NCI-H2081 (cell line): ENCODE measurements at regions not wholly inside any gene's neighbourhood (a gene's known extent, or its start where the extent isn't known, plus 50 kb on each side); places are given as distances from the start of the nearest gene placed in this dataset.

Source experiments
- DNase-seq, 2 experiments: peaks; one replicate each; lab custom pipeline; 2025; lab: John Stamatoyannopoulos, UW

DNA sequence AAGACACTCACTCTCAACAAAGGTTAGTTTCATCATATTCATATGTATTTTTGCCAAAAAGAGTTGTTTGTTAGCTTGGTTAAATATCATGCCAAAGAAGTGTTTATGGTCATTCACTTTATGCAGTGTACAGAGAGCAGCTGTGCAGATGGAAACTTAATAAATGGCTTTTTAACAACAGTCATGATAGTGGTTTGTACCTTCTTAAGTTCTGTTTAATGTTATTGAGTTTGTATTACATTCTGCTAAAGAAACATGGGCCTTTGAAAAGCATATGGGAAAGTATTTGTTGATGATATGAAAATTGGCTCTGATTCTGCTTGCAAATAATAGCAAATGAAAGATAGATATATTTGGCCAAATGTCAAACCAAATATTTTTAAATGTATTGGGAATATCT, 607.3 kb downstream of the NCAM2 start:
- no peak for DNase-seq

DNA sequence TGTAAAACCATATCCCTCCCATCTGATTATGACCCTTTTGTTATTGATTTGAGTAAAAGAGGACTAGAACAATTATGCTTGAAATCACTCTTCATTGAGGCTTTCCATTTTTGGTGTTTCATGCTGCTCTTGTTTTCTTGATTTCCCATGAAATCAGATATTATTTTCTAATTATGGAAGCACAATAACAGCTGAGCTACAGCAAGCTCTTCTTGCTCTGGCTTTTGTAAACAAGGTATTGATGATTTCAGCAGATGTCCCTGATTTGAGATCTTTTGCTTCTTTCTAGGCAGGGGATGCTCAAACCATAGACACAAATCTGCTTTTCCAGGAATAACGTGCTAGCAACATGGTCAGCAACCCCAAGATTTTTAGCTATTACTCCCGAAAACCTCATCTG, 607.8 kb downstream of the NCAM2 start:
- no peak for DNase-seq

DNA sequence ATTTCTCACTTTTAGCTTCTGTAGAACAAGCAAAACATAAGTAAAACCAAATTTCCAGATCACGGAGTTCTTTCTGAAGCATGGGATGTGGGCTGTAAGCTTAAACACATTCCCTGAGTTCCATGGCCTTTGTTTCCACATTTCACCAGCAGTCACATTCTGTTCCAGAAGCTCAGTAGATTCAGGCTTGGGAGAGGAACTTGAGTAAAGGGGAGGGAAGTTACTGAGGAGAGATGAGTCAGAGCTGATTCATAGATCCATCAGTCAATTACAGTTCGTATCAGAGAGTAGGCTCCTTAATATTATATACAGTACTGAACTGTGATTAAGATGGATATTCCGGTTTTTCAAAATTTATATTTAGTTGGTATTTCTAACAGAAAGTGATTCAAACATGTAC, 614.3 kb downstream of the NCAM2 start:
- no peak for DNase-seq

DNA sequence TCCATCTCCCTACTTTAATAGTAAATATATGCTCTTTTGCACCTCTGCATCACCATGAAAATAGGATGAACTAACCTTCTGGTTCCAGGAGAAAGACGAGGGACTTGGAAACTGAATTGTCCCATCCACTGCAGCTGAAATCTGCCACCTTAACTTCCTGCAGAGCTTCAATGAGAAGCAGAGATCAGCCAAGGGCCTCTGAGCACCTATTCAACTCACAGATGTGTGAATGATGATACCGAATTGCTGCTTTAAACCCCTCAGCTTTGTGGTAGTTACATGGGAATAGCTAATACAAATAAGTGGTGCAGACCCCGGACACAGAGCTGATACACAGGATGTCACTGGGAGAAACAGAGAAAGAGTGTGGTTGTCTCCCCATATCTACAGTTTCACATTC, 616.8 kb downstream of the NCAM2 start:
- no peak for DNase-seq

DNA sequence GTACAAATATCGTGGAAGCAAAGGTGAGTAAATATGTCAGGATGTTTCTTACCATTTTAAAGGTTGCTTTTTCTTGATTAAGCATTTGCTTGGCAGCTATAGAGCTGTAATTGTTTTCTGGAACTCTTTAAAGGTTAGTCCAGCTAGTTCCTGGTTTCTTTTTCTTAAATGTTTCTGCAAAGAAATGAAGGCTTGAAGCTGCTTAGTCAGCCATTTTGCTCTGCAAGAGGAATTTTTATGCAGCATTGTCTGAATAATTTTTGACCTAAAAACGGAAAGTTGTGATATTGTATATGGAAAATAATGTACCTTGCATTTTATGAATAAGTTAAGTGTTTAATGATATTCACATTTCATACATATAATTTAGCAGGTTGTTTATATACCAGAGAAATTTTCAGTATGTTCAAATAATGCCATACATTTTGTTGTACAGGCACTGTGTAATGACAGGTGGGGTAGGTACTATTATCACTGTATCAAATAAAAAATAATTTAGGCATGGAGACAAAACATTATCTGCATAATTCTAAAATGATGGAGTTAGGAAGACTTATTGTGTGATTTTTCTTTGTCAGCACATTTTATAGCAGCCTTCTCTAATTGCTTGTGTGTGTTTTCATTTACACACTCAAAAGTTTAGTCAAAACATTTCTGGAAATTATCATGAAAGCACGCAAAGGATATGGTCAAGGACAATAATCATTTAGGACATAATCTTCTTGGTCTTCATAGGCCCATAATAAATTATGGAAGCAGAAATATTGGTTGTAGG, 624.4 kb downstream of the NCAM2 start:
- no peak for DNase-seq

DNA sequence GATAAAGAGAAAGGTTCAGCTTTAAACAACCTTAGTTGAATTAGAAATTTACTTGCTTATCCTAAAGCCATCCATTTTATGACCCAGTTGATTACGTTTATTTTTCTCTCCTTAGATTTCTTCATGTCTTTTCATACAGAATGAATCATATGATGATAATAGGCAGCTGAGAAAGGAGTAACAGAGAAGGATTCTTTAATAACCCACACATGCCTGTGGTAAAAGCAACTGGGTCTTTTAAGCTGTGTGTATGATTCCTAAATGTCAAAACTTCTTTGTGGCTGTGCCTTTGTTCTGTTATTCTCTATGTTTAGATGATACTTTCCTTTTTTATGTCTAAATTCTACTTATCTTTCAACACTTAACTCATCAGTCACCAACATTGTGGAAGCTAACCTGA, 626.5 kb downstream of the NCAM2 start:
- DNase-seq, result no peak

DNA sequence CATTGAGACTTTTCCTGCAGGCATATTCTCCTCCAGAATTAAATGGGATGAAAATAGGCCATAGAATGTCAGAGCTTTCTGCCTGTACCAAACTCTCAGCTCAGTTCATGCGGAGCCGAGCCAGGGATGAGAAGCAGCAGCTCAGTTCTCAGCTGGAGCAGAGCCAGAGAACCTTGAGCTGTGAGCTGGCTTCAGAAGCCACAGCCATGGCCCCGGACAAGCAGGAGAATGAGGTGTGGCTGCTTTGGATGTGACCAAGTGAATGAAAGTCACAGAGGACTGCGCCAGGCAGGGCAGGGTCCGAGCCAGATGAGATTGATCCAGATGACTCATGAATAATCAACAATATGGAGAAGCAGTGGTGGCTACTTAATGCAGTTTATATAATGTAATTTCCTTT, 633.8 kb downstream of the NCAM2 start:
- DNase-seq, result no peak

DNA sequence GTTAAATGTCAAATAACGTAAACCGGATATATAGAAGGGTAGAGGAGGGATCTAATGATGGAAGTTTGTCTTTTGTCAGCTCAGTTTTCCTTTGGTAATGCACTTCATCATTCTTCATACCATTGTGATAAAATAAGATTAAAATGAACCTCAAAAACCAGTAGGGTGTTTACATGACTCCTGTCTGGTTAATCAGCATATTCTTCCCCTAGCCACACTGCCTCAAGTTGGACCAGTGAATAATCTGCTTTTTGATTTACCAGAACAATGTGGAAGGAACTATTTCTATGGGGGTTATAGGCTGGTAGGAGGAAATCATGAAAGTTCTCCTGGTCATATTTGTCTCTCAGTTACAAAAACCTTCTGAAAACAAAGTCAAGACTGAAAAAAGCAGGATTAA, 634.7 kb downstream of the NCAM2 start:
- DNase-seq, result no peak

DNA sequence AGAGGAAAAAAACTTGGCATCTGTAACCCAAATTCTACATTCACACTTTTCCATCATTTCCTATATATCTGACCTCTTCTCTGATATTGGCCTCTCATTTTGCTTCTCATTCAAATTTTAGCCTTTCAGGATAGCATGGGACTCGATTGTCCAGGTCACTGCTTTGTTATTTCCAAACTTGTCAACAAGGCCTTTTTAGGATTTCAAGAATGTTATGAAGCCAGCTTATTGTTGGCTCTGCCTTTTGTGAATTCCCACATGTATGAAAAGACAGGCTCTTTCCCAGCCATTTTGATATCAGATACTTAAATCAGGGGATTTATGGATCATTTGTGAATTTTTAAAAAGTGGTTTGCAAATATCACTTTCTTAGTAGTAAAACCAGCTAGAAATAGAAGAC, 663.5 kb downstream of the NCAM2 start:
- no peak for DNase-seq

DNA sequence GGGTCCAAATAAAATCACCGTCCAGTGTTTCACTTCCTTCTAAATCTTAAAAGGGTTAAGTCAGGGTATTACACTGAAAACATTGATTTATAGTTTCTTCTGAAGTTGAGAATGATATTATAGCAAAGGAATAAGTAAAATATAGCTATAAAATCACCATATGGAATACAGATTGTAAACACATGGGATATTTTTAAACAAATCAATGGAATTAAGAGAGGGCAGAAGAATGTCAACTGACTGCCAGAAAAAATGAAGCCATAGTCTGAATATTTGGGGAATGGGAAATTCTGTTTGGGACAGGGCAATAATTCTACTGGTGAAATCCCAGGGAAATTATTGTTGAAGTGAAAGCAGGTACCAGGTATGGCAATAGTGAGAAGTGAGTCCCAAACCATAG, 664.6 kb downstream of the NCAM2 start:
- no peak for DNase-seq

DNA sequence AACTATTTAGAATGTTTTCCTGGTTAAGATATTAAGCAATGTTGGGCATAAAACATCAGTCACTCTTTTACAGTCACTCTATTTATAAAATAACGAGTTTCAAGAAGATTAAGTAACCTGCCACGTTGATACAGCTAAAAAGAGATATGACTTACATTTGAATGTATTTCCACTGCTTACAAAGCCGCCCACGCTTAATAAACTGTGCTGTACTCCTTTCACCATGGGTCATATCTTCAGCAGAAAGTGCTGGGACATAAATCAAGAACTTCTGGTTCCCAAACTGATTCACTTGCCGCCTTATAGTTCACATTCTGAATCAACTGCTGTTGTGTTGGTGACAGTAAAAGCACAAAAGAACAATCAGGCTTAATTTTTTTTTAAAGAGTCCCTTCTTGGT, 666.7 kb downstream of the NCAM2 start:
- no peak for DNase-seq

DNA sequence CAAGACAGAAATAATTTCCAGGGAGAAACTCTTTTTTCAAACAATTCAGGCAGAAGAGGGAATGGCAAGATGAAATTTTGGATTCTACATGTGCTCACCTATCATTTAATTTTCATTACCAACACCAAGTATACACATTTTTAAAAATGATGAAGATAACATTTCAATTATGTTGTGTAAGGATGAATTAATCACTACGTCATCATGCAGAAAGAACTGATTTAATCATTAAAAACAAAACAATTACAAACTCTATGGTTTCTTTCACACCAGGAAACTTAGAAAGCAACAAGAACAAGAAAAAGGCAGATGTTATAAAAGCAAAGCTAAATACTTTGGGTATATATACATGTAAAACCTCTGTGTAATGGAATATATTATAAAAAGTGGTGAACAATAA, 668.5 kb downstream of the NCAM2 start:
- DNase-seq, result no peak

DNA sequence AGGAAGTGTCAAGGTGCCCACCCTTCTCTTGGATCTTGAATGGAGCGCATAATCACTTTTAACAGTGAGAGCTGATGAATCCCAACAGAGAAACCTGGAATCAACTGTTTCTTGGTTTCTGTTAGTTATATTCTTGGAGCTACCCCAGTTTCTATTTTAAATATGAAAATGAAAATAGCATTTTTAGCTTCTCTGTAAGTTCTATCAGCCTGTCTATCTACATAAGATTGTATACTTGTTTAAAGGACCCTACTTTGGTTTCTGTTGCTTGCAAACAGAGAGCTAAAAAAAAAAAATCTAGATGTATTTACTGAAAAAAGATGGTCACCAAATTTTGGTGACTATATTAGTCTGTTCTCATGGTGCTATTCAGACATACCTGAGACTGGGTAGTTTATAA, 670.0 kb downstream of the NCAM2 start:
- DNase-seq, result no peak

DNA sequence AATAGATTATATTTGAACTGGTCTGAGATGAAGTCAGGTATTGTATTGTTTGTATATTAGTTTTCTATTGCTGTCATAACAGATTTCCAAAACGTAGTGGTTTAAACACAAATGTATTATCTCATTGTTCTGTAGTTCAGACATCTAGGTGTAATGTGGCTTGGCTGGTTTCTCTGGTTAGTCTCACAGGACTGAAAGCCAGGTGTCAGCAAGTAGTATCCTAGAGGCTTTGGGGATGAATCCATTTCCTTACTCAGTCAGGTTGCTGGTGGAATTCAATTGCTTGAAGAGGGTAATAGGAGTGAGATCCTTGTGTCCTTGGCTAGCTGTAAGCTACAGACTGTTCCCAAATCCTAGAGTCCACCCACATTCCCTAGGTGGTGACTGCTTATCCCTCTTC, 675.8 kb downstream of the NCAM2 start:
- DNase-seq, result no peak

DNA sequence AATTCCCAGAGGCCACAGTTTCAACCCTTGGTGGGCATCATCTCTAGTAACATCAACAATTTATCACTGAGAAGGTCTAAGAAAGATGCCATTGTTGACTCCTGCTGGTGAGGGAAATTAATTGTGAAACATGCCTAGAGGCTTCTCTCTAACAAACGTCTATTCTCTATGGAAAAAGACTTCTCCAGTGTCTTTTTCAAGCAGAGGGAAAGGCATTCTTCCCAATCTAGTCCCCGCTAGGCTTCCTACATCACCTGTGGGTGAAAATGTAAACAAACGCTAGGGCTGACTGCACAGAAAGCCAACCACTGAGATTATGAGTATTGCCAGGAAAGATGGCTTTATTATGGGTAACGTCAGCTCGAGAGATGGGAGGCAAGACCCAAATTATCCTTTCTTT, 677.4 kb downstream of the NCAM2 start:
- DNase-seq, result no peak

DNA sequence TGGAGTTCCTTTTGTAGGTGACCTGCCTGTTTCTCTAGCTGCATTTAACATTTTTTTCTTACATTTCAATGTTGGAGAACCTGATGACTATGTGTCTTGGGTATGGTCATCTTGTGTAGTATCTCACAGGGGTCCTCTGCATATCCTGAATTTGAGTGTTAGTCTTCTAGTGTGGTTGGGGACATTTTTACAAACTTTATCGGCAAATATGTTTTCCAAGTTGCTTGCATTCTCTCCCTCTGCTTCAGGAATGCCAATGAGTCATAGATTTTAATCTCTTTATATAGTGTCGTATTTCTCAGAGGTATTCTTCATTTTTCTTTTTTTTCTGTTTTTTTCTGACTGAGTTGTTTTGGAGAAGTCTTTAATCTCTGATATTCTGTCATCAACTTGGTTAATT, 684.0 kb downstream of the NCAM2 start:
- DNase-seq, result no peak

DNA sequence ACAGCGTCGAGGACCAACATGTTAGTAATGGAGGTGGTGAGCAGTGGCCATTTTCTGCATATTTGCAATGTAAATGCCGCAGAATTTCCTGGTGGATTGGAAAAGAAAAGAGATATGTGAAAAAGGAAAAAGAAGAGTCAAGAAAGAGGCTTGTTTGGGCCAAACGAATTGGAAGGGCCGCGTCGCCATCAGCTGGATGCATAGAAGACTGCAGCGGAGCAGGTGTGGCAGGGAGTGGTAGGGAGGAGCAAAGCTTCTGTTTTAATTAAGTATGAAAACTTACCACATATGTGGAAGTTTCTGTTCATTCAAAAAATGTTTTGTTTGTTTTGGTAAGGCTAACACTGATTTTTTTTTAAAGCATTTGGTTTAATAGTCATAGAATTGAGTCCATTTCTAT, 690.7 kb downstream of the NCAM2 start:
- peak; percentile 8 to 11 for DNase-seq

DNA sequence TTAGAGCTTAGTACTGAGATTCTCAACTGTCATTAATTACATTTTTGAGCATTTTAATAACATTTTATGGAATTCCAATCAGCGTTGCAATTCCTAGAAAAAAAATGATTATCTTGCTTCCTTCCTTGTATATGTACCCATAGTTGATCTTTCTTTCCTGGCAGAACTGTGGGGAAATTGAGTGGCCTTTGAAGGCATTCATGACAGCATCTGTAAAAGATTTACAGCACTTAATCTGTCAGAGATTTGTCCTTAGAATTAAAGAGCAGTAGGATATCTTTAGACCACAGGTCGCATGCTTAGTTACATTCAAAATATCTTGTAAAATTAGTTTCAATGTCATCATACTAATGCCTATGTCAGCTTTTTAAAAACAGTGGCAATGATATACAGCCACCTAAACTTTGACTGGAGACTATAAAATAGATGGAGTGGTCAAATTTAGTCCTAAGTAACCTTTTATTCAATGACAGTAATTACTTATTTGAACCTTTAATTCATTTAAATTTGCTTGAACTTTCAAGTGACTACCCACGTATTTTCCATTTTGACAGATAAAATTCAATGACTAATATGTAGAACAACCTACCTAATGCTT, 692.0 kb downstream of the NCAM2 start:
- DNase-seq, result no peak

DNA sequence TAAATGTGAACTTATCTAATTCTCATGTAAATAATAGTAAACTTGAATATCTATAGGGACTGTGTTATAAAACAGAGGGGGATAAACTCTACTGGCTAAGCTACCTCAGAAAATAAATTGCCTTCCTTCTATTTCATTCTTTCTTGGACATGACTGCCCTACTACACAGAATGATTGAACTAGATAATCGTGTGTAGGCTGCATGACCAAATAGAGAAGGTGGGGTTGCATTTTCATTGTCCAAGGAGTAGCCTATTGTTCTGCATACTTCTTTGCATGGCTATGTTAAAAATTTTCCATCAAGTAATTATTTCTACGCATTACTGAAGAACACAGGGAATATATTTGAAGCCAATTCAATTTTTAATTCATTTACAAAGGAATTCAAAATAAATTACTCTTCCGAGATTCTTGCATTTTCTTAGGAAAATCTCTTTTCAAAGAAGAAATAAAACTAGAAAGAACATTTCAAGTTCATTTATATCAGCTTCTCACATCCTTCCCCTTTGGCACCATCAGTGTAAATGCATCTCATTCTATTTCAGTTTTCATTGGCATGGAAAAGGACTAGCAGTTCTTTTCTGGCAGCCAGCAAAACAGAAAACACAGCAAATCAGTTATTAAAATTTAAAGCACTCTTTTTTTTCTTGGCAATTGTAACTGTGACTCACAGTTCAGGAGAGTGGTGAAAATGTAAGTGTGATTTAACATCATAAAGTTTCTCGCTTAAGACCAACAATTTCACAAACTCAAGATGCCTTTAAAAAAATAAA, 714.7 kb downstream of the NCAM2 start:
- DNase-seq, result no peak

DNA sequence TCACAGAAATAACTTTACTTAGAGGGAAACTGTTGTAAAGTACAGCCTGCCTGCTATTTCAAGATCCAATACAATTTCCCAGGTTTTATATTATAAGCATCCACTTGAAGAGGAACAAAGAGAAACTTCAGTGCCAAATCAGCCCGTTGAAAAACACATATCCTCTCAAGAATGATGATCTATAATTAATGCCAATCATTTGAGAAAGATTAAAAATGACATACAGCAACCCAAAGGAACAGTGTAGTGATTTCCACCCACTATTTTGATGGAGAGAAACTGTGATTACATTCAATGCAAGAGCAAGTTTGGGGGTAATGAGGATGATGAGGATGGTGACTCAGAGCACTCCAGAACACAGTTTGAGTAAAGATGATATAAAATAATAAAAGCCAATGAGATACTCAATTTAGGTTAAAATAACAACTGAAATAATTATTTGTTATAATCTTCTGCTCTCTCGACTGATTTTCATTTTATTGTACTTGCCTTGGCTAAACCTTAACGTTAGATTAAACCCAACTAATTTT, 715.5 kb downstream of the NCAM2 start:
- DNase-seq, result no peak

DNA sequence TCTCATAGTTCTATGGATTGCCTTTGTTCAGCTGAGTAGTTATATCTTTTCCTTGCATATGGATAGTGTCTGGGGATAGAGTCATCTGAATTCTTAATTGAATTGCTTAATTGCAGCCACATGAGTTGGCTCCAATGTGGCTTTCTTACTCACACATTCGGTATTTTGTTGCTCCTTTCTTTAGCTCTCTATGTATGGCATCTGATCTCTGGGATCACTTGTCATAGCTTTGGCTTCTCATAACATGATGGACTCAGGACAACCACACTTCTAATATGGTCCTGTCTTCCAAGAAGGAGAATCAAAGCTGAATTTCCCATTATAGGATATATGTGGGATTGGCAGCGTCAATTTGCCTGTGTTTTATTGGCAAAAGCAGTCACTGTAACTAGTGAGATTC, 716.2 kb downstream of the NCAM2 start:
- DNase-seq, result no peak

DNA sequence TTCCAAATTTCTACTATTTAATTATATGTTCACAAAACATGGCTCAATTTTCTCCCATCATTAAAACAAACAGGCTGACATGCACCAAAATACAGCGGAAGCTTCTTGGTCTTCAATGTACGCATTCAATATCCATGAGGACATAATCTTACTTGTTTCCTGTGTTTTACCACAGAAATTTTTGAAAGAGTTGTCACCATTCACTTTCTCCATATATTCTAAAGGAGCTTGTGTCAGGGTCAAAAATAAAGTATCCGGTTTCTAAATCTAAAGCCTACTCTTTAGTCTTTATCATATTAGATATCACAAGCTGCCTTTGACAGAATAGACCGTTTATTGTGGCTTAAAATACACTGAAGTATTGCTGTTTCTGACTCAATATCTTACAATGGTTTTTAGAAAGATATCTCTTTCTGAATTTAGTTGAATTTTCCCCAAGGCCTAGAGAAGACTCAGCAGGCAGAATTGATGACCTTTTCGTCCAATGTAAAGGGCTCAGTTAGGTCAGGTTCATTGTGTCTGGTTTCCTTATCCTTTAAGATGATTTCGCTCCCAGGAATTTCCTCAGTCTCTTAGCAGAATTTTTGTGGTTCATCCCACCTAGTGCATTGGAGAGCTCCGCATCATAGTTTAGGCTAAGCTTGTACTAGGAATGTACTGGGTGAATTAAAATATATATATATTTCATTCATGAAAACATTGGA, 717.2 kb downstream of the NCAM2 start:
- DNase-seq, result no peak
